ENCODE measurements at regions not wholly inside any gene's neighbourhood (a gene's known extent, or its start where the extent isn't known, plus 50 kb on each side); places are given as distances from the start of the nearest gene placed in this dataset.
"Not testable (repeated sequence)": the region's sequence is repeated elsewhere in the genome, so short reads cannot be mapped to it uniquely, and the experiment has no call there.

DNA sequence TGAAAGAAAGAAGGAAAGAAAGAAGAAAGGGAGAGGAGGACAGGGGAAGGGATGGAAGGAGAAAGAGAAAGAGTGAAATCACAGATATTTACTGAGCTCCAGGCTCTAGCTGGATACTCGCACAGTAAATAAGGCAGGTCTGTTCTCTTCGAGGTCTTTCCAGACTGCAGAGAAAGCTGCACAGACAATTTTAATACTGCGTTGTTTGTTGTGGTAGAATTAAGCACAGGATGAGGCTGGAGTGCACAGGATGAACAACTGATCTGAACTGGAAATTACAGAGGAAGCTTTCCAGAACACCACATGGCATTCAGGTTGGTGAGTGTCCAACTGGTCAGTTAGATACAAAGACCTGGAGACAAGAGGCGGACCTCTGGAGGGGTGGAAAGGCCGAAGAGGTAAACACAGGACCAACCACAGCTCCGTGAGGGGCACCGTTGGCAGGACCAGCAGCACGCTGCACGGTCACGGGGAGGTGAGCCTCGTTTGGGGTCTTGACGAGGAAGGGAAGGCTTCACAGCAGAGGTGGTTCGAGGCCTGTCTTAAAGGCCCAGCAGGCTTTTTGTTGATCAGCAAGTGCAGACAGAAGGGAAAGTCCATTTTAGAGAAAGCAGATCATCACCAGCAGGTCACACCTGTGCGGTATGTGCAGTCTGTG lies 121.7 kb downstream of the ATP6V0E2 start:
- in situ Hi-C loops (cut with MboI; ENCODE audit: low pct_ligation_motif_present in 1 of 4, low pct_unique_long_range_greater_than_20kb in 1 of 4, low sequenced_read_pairs in 3 of 4), result not testable (repeated sequence)

DNA sequence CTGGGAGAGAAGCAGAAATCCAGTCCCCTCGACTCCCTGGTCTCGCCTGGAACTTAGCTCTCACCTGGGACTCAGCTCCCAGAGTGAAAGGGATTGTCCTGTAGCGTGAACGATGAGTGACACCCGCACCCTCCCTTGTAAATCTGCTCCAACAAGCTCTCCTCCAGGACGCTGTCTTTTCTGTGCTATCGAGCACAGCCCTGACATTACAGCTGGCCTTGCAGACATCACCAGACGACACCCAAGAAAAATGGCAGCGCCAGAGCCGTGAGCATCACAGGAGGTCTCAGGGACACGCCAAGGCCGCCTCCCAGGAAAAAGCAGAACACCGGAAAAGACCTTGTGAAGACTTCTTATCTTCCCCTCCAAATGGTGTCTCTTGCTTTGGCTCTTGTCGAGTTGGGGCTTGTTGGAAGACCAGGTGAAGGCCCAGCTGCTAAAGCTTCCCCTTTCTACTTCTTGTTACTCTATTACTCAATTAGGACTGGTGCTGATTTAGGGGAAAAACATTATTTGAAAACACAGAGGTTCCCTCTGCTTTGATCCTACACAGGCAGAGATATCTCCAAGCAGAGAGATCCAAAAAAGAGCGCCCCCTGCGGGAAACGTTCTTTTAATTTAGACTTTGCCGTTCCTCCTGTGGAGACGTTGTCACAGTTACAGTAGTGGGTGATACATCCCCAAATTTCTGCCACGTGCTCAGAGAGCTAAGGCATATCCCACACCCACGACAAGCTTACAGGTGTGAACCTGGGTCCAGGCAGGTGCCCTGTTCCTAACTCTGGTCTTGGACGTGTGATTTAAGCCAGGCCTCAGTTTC lies 127.2 kb downstream of the ATP6V0E2 start:
- H3K4me1 ChIP-seq; DNase-seq; H3K9me3 ChIP-seq; intact Hi-C loops (cut with DNase I; ENCODE audit: low total_unique reads); in situ Hi-C loops (cut with MboI; ENCODE audit: low pct_ligation_motif_present in 1 of 4, low pct_unique_long_range_greater_than_20kb in 1 of 4, low sequenced_read_pairs in 3 of 4); H3K27ac ChIP-seq; H3K36me3 ChIP-seq; H3K27me3 ChIP-seq; H3K4me3 ChIP-seq: not testable (repeated sequence)
- WGBS, 2 donors (ENCODE audit: low coverage in 1 of 2), result 65% methylated on average over 21 of the region's 22 CpGs; no CpG with 5 or more reads in 1 of the 2 donors

More for the DNA sequence above, 121.7 kb downstream of the ATP6V0E2 start:
- H3K4me1 ChIP-seq; H3K27ac ChIP-seq; H3K27me3 ChIP-seq; intact Hi-C loops (cut with DNase I; ENCODE audit: low total_unique reads); H3K9me3 ChIP-seq; DNase-seq; H3K36me3 ChIP-seq; H3K4me3 ChIP-seq: not testable (repeated sequence)
- 78 to 100% methylated on average over 1 to 12 of the region's 14 CpGs for WGBS, 2 donors (ENCODE audit: low coverage in 1 of 2)

DNA sequence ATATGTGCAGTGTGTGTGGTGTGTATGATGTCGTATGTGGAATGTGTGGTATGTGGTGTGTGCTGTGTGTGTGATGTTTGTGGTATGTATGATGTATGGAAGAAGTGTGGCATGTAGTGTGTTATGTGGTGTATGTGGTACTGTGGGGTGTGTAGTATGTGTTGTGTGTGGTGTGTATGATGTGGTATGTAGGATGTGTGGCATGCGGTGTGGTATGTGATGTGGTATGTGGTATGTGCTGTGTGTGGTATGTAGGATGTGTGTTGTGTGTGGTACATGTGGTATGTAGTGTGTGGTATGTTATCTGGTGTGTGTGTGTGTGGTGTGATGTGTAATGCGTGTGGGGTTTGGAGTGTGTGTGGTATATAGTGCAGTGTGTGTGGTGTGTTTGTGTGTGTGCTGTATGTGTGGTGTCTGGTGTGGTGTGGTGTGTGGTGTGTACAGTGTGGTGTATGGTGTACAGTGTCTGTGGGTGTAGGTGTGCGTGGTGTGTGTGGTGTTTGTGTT lies 129.6 kb downstream of the ATP6V0E2 start:
- Histone ChIP-seq H3K4me3 (no peak overlapping the region), H3K27ac (no peak overlapping the region), H3K4me1 (no peaks in the 10 kb centered on the region), H3K36me3 (no peaks in the 10 kb centered on the region), H3K9me3 (no peaks in the 10 kb centered on the region), H3K27me3 (no peaks in the 10 kb centered on the region)
- TF ChIP-seq POLR2A (IDR thresholded peaks at IDR 0.05), result no peak
- TF ChIP-seq, protein P1, sequence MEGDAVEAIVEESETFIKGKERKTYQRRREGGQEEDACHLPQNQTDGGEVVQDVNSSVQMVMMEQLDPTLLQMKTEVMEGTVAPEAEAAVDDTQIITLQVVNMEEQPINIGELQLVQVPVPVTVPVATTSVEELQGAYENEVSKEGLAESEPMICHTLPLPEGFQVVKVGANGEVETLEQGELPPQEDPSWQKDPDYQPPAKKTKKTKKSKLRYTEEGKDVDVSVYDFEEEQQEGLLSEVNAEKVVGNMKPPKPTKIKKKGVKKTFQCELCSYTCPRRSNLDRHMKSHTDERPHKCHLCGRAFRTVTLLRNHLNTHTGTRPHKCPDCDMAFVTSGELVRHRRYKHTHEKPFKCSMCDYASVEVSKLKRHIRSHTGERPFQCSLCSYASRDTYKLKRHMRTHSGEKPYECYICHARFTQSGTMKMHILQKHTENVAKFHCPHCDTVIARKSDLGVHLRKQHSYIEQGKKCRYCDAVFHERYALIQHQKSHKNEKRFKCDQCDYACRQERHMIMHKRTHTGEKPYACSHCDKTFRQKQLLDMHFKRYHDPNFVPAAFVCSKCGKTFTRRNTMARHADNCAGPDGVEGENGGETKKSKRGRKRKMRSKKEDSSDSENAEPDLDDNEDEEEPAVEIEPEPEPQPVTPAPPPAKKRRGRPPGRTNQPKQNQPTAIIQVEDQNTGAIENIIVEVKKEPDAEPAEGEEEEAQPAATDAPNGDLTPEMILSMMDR (IDR thresholded peaks at IDR 0.05), result no peak
- no peak for TF ChIP-seq POLR2AphosphoS5 (IDR thresholded peaks at IDR 0.05)
- TF ChIP-seq EP300 (IDR thresholded peaks at IDR 0.05; ENCODE audit: low read depth), result no peak
- DNase-seq, result no peak
- 55 to 68% methylated on average over 4 of the region's 4 CpGs for WGBS, 2 donors (ENCODE audit: low coverage in 1 of 2)
- in situ Hi-C loops (cut with MboI; ENCODE audit: low pct_ligation_motif_present in 1 of 4, low pct_unique_long_range_greater_than_20kb in 1 of 4, low sequenced_read_pairs in 3 of 4), result no loop called here
- intact Hi-C loops (cut with DNase I; ENCODE audit: low total_unique reads), result no loop called here

DNA sequence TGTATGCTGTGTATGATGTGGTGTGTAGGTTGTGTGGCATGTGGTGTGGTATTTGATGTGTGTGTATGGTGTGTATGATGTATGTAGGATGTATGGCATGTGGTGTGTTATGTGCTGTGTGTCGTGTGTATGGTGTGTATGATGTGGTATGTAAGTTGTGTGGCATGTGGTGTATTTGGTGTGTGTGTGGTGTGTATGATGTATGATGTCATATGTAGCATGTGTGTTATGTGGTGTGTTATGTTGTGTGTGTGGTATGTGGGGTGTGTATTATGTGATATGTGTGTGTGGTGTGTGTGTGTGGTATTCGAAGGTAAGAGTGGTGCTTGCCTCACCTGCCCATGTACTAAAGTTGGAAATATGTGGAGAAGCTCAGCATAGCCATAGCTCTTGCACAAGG lies 130.2 kb downstream of the ATP6V0E2 start:
- DNase-seq; in situ Hi-C loops (cut with MboI; ENCODE audit: low pct_ligation_motif_present in 1 of 4, low pct_unique_long_range_greater_than_20kb in 1 of 4, low sequenced_read_pairs in 3 of 4); H3K36me3 ChIP-seq; intact Hi-C loops (cut with DNase I; ENCODE audit: low total_unique reads); H3K4me1 ChIP-seq; H3K4me3 ChIP-seq; H3K27ac ChIP-seq; H3K27me3 ChIP-seq; H3K9me3 ChIP-seq: not testable (repeated sequence)
- 80 to 100% methylated on average over 1 to 2 of the region's 2 CpGs for WGBS, 2 donors (ENCODE audit: low coverage in 1 of 2)

DNA sequence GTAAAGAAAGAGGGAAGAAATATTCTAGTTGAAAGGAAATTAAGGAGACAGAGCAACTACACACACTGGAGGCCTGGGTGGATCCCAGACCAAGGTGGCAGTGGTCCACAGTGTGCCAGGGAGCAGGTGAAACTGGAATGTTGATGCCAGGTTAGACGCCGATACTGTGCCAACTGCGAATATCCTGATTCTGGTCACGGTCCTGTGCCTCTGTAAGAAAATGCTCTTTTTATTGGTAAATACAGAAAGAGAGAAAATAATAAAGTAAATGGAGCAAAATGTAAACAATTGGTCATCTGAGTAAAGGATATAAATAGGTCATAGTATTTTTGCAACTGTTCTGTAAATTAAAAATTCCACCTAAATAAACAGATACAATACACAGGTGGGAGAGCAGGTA lies 131.1 kb downstream of the ATP6V0E2 start:
- H3K36me3 ChIP-seq; H3K9me3 ChIP-seq; H3K4me1 ChIP-seq; in situ Hi-C loops (cut with MboI; ENCODE audit: low pct_ligation_motif_present in 1 of 4, low pct_unique_long_range_greater_than_20kb in 1 of 4, low sequenced_read_pairs in 3 of 4); DNase-seq; H3K27ac ChIP-seq; H3K27me3 ChIP-seq; intact Hi-C loops (cut with DNase I; ENCODE audit: low total_unique reads); H3K4me3 ChIP-seq: not testable (repeated sequence)
- WGBS, 2 donors (ENCODE audit: low coverage in 1 of 2), result 88 to 100% methylated on average over 2 to 4 of the region's 4 CpGs

DNA sequence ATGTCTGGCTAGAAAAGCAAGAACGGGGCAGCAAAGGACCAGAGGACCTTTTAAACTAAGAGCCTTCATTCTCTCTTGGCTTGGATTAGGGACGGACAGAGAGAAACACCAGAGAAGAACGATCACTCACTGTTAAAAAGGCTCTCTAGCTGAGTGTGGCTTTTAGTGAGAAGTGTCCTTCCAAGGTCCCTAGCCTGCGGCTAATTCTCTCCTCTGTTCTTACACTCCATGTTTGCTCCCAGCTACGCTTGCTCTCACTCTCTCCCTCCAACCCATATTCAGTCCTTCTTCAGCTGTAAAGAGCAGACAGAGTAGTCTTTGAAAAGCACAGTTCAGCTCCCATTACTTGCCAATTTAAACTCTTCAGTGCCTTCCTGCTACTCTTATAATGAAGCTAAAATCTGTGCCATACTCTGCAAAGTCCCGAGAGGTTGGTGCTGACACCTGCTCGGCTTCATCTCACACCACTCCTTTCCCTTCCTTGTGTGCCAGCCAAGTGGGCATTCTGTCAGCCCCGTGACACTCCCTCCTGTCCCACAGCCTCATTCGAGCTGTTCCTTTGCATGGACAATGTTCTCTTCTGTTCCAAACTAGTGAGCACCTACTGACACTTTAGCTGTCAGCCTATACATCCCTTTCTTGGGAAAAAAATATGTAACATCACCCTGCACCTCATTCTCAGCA lies 136.0 kb downstream of the ATP6V0E2 start:
- H3K4me1 ChIP-seq; H3K9me3 ChIP-seq; H3K36me3 ChIP-seq; H3K27me3 ChIP-seq; DNase-seq; H3K4me3 ChIP-seq; in situ Hi-C loops (cut with MboI; ENCODE audit: low pct_ligation_motif_present in 1 of 4, low pct_unique_long_range_greater_than_20kb in 1 of 4, low sequenced_read_pairs in 3 of 4); intact Hi-C loops (cut with DNase I; ENCODE audit: low total_unique reads); H3K27ac ChIP-seq: not testable (repeated sequence)
- 80 to 85% methylated on average over 1 to 4 of the region's 9 CpGs for WGBS, 2 donors (ENCODE audit: low coverage in 1 of 2)

DNA sequence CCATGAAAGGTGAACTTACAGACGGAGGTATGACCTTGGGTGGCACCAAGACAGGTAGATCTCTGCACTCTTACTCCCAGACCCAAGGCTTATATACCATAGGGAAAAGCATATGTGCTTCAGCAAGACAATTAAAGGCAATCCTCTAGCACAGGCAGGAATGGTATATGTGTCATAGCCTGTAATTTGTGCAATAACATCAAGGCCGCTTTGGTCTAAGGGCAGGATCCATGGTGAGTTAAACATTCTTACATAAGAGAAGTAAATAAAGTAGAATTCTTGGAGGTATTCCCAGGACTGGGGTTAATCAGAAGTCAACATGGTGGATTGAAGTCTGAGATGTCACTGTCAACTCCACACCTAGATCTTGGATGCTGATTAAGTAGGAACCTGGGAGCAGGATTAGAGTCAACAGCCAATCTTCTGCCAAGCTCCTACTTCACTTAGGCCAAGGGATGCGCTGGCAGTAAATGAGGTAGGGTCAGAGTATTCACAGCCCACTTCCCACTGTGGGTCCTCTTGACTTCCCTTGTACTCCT lies 143.0 kb downstream of the ATP6V0E2 start:
- WGBS, 2 donors (ENCODE audit: low coverage in 1 of 2), result 68 to 90% methylated on average over 2 to 3 of the region's 3 CpGs
- H3K27ac ChIP-seq; H3K36me3 ChIP-seq; H3K9me3 ChIP-seq; in situ Hi-C loops (cut with MboI; ENCODE audit: low pct_ligation_motif_present in 1 of 4, low pct_unique_long_range_greater_than_20kb in 1 of 4, low sequenced_read_pairs in 3 of 4); intact Hi-C loops (cut with DNase I; ENCODE audit: low total_unique reads); DNase-seq; H3K27me3 ChIP-seq; H3K4me3 ChIP-seq; H3K4me1 ChIP-seq: not testable (repeated sequence)

DNA sequence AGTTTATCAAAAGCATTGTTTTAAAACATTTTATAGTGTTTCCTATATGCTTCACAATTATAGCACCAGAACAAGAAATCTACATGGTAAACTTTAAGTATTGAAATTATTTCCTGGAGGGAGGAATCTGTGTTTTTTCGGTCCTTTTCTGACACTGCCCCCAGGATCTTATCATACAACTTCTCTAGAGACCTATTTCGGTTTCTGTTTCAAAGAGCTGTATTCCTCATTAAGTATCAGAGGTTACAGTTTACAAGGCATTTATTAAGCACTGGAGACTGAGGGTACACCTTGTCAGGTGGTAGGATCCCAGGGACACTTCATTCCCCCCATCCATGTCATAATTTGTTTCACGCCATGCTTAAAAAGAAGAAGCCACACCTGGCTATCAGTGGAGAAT lies 146.4 kb downstream of the ATP6V0E2 start:
- DNase-seq; H3K27me3 ChIP-seq; H3K4me1 ChIP-seq; in situ Hi-C loops (cut with MboI; ENCODE audit: low pct_ligation_motif_present in 1 of 4, low pct_unique_long_range_greater_than_20kb in 1 of 4, low sequenced_read_pairs in 3 of 4); H3K36me3 ChIP-seq; H3K4me3 ChIP-seq; H3K9me3 ChIP-seq; intact Hi-C loops (cut with DNase I; ENCODE audit: low total_unique reads); H3K27ac ChIP-seq: not testable (repeated sequence)
- 17 to 66% methylated on average over 1 to 3 of the region's 3 CpGs for WGBS, 2 donors (ENCODE audit: low coverage in 1 of 2)
